ENCODE measurements at regions not wholly inside any gene's neighbourhood (a gene's known extent, or its start where the extent isn't known, plus 50 kb on each side); places are given as distances from the start of the nearest gene placed in this dataset.

DNA sequence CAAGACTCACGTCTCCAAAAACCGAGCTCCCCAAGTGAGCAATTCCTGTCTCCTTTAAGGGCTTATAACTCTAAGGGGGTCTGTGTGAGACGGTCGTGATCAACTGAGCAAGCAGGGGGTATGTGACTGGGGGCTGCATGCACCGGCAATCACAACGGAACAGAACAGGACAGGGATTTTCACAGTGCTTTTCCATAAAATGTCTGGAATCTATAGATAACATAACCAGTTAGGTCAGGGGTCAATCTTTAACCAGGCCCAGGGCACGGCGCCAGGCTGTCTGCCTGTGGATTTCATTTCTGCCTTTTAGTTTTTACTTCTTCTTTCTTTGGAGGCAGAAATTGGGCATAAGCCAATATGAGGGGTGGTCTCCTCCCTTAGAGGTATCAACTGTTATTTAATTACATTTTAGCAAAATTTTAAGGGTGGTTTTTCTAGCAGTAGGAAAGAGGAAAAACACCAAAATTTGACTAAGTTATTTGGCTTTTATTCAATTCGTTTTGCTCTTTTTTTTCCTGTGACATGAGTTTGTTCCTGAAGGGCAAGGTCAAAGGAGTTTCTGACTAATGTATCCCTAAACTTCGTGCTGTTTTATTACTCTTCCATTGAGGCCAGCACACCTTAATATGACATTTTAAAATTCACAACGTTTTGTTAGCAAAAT, 121.4 kb upstream of the SEC61G start:
- TF ChIP-seq CTCF (IDR thresholded peaks at IDR 0.05; ENCODE audit: borderline replicate concordance, extremely low read depth, low read length, poor library complexity, severe bottlenecking): no peak
- TF ChIP-seq EZH2 (IDR thresholded peaks at IDR 0.05; ENCODE audit: borderline replicate concordance, low read depth, low read length, severe bottlenecking): no peak
